Fibroblast of skin of back (primary cell): ENCODE measurements at regions not wholly inside any gene's neighbourhood (a gene's known extent, or its start where the extent isn't known, plus 50 kb on each side); places are given as distances from the start of the nearest gene placed in this dataset.

Experiments used
- DNase-seq: peaks from one replicate; pipeline ENCODE4 v3.0.0-alpha.2; 2013

DNA sequence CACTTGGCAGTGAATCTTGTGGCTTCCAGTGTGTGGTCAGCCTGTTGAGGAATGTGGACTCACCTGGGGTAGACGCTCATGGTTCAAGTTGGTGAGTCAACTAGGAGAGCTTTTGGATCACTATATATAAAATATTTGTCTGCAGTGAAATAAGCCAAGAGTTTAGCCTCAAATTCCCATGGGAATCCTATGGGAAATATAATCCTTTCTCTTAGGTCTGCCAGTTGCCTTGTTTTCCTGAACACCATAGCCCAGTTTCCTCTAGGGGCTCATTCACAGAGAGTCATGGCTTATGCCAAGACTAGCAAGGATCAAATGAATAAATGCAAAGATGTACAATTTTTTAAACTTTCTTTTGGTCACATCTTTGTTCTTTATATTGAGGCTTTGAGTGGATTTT, 100.1 kb upstream of the NPHP3 start:
- peak; percentile 9 for DNase-seq

DNA sequence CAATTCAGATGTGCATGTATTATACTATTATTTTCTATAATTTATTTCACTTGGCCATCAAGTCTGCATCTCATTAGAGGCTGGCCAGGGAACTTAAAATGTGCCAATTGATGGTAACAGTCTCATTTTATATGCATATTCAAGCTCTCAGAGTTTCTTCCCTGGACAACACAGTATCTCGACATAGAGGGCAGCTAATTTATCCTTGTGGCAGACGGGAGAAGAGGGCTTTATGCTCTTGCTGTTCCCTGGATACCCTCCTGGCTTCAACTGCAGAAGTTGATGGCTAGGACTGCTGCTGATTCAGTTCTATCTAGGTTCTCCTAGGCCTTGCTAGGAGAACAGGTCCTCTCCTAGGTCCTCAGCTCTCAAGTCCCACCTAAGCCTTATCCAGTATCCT, 99.1 kb upstream of the NPHP3 start:
- DNase-seq, result no peak

DNA sequence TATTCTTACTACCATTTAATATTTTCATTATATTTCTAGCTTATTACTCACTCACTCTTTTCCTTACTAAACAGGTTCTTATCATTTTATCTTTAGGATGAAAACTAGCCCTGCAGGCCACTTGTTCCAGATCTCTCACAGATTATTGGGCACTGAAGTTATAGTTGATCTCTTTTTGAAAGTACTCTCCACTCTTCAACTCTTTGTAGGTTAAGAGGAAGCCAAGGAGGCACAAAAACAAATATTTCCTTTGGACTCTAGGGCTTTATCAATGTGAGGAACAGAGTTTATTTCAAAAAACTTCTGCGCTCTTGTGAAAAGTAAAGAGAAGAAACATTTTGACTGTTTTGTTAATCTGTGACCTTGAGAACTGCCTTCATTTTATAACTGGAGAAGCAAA, 96.0 kb upstream of the NPHP3 start:
- DNase-seq, result no peak

DNA sequence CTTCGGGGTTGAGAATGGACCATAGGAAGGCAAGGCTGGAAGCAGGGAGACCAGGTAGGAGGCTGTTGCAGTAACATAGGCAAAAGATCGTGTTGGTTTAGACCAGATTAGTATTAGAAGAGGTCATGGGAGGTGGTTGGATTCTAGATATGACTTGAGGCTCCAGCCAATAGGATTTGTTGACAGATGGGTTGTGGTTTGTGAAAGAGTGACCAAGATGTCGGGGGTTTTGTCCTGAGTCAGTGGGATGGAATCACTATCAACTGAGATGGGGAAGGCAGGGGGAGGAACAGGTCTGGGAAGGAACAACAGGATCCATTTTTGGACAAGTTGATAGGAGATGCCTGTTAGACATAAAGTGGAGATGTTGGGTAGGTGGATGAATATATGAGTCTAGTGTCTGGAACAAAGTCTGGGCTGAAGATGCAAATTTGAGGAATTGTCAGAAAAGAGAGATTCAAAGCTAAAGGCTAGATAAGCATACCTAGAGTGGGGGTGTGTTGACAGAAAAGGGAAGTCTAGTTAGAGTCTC, 95.5 kb upstream of the NPHP3 start:
- DNase-seq, result no peak

DNA sequence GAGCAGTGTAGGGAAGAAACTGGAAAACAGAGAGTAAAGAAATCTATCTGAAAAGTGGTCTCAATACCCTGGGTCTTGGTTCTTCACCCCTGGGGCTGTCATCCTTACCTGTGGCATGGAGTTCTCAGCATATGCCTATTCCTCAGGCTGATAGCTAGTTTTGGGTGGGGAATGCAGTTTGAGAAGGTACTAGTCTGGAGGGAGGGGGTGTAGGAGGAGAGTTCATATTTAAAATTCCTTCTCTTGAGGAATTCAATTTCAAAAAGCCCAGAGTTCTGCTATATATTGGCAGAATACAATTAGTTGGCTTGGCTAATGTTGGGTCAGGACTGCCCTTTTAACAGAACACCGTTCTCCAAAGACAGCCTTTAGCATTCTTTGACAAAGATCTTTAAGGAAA, 82.9 kb upstream of the NPHP3 start:
- DNase-seq, result no peak

DNA sequence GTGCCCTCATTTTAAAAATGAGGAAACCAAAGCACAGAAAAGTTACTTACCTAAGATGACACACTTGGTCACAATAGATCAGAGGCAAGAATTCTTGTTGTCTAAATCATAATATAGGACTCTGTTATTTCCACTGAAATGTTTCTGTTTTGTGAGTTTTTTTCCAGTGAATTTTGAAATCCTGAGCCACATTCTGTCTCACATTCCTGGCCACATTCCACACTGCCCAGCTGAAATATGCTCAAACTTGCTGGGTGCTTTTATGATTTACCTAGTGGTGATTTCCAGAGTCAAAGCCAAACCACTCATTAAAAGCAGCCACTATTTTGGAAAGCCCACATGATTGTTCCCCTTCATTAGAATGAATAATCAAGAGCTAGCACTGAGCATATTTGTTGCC, 82.3 kb upstream of the NPHP3 start:
- DNase-seq, result peak; percentile 71

DNA sequence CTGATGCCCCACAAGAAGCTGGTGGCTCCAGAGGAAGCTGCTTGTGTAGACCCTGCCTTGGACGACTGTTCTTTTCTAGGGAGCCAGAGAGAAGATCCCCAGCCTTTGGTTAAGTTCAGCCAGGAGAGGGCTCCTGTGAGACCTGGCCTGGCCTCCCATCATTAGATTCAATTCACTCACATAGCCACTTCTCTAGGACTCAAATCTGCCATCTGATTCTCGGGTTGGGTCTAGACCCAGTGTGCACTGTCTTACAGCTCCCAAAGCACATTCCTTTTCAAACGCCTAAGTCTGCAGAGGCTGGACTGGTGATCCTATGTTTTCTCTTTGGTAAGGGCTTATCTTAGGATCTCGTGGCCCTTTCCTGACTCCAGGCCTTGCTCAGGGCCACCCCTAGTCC, 81.7 kb upstream of the NPHP3 start:
- DNase-seq, result peak; percentile 43

DNA sequence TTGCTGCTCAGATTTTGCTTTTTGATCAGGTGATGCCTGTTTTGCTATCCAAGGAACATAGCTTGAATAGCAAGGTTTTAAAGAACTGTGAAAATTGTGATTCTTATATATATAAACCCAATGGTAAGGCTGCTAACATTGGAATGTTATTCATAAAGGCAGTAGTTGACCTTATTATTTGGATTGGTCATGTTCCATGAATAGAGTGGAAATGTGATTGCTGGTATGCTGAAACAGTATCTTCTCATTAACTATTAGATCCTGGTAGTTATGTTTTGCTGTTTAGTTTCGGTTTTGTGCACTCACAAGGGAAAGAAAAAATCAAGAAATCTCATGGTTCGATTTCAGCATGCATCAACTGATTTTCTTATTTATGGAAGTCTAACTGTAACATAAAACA, 78.7 kb upstream of the NPHP3 start:
- peak; percentile 35 for DNase-seq

DNA sequence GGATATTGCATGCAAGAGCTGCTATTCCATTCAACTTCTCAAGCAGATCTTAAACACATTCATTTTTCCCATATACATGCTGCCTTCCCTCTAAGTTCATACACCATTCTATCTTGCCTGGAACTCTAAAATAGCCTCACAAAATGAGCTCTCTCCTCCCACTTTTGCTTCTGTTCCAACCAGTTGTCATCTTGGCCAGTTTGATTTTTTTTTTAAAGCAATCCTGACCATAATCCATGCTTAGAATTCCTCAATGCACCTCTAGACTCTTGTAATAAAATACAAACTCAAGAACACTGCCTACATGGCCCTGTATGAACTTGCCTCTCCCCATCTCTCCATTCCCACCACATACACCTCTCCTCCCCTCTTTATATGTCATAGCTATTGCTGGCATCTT, 68.6 kb upstream of the NPHP3 start:
- DNase-seq, result no peak

DNA sequence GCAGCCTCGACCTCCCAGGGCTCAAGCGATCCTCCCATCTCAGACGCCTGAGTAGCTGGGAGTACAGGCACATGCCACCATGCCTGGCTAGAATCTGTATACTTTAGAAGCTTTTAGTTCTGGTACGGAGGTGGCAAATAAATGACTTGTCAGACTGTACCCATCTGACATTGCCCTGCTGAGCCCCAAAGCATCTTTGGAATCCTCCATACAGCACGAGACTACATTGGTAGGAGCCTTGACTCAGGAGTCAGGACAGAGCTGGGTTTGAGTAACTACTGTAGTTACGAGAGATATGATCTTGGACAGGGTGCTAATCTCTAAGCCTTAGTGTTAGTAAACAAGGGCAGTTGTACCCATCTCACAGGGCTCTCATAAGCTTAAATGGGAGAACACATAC, 67.8 kb upstream of the NPHP3 start:
- no peak for DNase-seq

DNA sequence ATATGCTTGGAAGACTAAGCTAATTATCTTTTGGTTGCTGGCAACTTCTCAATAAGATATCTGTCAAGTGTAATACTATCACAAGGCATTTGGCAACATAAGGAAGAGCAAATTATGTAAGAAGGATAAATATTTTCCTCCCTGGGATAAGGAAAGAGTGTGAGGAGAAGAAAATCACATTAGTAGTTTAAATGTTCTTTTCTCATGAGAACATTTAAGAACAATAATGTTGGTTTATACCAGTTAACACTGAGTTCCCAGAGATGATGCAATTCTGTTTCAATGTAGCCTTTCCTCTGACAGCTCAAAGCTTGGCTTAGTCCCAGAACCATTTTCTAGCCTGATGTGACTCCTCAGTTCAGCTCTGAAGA, 66.1 kb upstream of the NPHP3 start:
- peak; percentile 88 for DNase-seq

DNA sequence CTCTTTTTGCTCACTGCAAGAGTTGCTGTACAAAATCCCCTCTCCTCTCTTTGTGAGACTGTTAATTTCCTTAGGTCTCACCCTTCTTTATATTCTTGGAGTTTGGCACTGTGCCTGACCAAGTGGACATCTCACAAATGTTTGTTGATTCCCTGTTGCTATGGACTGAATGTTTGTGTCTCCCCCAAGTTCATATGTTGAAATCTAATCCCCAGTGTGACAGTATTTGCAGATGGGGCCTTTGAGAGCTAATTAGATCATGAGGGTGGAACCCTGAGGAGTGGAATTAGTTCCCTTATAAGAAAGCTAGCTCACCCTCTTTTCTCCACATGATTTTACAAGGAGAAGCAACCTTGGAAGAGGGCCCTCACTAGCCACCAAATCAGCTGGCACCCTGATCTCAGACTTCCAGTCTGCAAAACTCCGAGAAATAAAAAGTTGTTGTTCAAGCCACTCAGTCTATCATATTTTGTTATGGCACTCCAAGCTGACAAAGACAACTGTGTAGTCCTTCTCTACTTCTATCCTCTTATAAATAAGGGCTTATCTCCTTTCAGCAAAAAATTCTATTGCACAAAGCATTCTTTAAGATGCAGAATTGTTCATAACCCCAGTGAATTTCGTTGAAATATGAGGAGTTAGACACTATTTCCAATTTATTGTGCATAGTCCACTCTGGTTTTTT, 65.5 kb upstream of the NPHP3 start:
- DNase-seq, result peak; percentile 33

DNA sequence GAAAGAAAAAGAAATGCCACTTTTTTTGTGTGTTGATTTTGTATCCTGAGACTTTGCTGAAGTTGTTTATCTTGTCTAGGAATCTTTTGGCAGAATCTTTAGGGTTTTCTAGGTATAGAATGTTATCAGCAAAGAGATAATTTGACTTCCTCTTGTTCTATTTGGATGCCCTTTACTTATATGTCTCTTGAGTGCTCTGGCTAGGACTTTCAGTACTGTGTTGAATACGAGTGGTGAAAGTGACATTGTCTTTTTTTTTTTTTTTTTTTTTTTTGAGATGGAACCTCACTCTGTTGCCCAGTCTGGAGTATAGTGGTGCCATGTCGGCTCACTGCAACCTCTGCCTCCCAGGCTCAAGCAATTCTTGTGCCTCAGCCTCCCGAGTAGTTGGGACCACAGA, 64.7 kb upstream of the NPHP3 start:
- DNase-seq, result no peak

DNA sequence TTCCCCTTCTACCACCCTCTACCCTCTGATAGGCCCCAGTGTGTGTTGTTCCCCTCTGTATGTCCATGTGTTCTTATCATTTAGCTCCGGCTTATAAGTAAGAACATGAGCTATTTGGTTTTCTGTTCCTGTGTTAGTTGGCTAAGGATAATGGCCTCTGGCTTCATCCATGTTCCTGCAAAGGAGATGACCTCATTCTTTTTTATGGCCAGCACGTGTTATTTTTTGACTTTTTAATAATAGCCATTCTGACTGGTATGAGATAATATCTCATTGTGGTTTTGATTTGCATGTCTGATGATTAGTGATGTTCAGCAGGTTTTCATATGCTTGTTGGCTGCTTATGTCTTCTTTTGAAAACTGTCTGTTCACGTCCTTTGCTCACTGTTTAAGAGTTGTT, 63.1 kb upstream of the NPHP3 start:
- peak; percentile 54 for DNase-seq

DNA sequence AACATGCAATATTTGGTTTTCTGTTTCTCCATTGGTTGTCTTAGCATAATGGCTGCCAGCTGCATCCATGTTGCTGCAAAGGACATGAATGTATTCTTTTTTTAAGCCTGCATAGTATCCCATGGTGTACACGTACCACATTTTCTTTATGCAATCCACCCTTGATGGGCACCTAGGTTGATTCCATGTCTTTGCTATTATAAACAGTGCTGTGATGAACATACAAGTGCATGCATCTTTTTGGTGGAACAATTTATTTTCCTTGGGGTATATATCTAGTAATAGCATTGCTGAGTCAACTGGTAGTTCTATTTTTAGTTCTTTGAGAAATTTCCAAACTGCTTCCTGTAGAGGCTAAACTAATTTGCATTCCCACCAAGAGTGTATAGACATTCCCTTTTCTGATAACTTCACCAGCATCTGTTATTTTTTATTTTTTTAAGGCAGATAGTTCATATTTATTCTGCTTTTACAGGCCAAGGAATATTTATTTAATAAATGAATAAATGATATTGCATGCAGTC, 62.4 kb upstream of the NPHP3 start:
- peak; percentile 64 for DNase-seq

DNA sequence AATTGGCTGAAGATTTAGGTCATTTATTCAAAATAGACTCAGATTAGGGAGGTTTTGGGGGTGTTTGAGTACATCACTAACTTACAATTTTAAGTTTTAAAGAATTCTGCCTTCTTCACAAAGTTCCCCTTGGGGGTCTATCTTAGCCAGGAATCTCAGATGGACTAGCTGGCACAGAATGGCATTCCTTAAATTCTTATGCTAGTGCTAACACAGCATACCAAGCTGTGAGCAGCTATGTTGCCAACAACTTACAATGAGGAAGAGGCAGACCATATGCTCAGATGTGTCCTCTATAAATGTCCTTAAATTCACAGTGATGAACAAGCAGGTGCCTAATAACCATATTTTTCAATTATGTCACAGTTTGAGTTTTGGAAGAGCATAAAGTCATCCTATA, 60.9 kb upstream of the NPHP3 start:
- DNase-seq, result peak; percentile 80

DNA sequence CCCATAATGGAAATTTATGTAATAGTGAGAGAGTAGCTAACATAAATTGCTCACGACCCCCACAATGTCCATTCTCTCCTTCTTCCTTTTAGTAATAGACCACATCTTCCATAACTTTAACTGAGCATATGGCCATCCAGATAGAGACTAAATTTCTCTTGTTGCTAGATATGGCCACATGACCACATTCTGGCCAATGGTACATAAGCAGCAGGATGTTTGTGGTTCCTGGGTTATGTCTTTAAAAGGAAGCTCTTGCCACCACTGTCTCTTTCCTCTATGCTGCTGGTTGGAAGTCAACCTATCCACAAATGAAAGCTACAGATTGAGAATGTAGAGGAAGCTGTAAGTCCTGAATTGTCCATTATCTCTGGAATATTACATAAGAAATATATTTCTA, 59.7 kb upstream of the NPHP3 start:
- DNase-seq, result no peak

DNA sequence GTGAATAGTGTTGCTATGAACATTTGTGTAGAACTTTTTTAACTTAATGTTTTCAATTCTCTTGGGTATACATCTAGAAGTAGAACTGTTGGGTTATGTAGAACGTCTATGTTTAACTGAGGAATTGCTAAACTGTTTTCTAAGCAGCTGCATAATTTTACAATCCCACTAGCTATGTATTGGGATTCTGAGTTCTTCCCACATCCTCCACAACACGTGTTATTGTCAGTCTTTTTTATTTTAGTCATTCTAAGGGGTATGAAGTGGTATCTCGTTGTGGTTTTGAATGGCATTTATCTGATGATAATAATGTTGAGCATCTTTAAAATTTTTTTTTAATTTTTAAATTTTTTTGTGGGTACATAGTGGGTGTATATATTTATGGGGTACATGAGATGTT, 55.0 kb upstream of the NPHP3 start:
- no peak for DNase-seq

DNA sequence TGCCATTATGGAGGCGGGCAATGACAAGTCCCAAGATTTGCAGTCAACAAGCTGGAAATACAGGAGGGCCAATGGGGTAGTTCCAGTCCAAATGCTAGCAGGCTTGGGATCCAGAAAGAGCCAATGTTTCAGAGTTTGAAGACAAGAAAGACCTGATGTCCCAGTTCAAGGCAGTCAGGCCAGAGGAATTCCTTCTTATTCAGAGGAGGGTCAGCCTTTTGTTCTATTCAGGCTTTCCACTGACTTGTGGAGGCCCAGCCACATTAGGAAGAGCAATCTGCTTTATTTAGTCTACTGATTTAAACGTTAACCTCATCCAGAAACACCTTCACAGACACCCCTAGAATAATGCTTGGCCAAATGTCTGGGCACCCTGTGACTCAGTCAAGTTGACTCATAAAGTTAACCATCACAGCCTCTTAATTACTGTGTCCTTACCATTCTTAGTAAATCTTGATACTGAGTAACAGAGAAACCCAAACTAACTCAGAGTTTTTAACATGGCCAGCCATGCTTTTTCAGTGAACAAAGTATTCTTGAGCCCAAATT, 50.9 kb upstream of the NPHP3 start:
- no peak for DNase-seq

DNA sequence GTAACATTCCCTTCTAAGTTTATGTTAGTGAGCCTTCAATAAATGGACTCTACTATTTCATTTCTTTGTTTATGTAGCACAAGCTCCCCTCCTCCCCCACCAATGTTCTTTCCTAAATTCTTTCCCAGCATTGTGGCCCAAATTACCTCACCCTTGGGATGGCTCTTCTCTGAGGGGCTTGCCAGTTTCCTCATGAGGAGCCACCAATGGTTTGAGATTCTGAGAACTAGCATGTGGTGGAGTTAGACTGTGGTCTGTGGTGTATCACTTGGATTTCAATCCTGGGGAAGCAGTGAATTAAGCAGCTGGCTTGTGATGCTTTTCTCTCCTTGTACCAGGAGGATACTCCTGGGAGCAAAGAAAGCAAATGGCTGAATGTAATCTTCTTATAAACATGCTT, 50.0 kb upstream of the NPHP3 start:
- no peak for DNase-seq
